ELF-1 (cell line): ENCODE measurements at regions not wholly inside any gene's neighbourhood (a gene's known extent, or its start where the extent isn't known, plus 50 kb on each side); places are given as distances from the start of the nearest gene placed in this dataset.
"Not testable (repeated sequence)": the region's sequence is repeated elsewhere in the genome, so short reads cannot be mapped to it uniquely, and the experiment has no call there.

Experiments used
- DNase-seq: peaks from one replicate; pipeline ENCODE4 v3.0.0-alpha.2; 2016; ENCODE audit warnings: low read depth, low spot score

- peak; percentile 22 for DNase-seq
Measured at GRCh38 chr13:40355126-40355724, 311.2 kb downstream of the FOXO1 start.

- DNase-seq = no peak
Measured at GRCh38 chr13:40356011-40356410, 310.4 kb downstream of the FOXO1 start.

GRCh38 chr13:40356458-40356857, 310.0 kb downstream of the FOXO1 start:
- peak; percentile 56 for DNase-seq

GRCh38 chr13:40362502-40362901, 303.9 kb downstream of the FOXO1 start:
- DNase-seq = no peak

DNA sequence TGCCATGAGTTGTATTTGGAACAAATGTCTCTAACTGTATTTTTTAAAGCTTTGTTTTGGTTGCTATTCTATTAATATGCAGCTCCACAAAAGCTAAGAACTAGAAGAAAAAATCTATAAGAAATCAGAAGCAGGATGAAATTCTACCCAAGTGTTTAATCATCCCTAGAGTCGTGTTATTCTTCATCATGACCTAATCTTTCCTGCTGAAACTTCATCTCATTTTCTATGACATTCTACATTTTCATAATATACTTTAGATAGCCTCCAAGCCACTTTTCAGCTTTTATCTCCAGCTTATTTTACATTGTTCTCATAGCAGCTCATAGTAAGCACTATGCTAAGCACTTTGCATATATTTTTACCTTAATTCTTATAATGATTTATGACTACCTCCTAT, 302.8 kb downstream of the FOXO1 start:
- no peak for DNase-seq

DNA sequence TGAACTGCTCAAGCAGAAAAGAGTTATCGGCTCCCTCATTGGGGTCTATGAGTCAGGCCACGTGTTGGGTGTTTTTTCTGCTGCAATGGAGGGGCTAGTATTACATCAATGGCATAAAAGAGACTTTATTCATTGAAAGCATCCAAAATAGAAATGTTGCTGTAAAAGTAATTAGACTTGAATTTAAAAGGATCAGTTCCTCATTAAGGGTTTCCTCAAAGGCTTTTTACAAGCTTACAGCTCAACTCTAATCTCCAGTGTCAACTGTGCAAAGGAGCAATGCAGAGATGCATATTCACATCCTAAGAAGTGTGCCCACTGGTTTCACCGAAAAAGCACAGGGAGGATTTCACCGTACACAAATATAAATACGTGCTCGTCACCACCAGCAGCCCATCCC, 300.3 kb downstream of the FOXO1 start:
- DNase-seq = no peak

GRCh38 chr13:40368127-40368891, 298.1 kb downstream of the FOXO1 start:
- no peak for DNase-seq

- no peak for DNase-seq
Measured at GRCh38 chr13:40370661-40371060, 295.8 kb downstream of the FOXO1 start.

GRCh38 chr13:40371531-40372125, 294.8 kb downstream of the FOXO1 start:
- no peak for DNase-seq

DNA sequence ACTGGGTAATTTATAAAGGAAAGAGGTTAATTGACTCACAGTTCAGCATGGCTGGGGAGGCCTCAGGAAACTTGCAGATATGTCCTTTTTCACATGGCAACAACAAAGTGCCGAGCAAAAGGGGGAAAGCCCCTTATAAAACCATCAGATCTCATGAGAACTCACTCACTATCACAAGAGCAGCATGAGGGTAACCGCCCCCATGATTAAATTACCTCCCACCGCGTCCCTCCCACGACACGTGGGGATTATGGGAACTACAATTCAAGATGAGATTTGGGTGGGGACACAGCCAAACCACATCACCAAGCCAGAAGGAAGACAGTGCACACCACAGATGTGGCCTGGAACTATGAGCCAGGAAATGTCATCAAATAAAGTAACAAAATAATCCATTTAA, 292.8 kb downstream of the FOXO1 start:
- DNase-seq = not testable (repeated sequence)

- no peak for DNase-seq
Measured at GRCh38 chr13:40375489-40376171, 290.8 kb downstream of the FOXO1 start.

- no peak for DNase-seq
Measured at GRCh38 chr13:40376296-40376849, 290.1 kb downstream of the FOXO1 start.

DNA sequence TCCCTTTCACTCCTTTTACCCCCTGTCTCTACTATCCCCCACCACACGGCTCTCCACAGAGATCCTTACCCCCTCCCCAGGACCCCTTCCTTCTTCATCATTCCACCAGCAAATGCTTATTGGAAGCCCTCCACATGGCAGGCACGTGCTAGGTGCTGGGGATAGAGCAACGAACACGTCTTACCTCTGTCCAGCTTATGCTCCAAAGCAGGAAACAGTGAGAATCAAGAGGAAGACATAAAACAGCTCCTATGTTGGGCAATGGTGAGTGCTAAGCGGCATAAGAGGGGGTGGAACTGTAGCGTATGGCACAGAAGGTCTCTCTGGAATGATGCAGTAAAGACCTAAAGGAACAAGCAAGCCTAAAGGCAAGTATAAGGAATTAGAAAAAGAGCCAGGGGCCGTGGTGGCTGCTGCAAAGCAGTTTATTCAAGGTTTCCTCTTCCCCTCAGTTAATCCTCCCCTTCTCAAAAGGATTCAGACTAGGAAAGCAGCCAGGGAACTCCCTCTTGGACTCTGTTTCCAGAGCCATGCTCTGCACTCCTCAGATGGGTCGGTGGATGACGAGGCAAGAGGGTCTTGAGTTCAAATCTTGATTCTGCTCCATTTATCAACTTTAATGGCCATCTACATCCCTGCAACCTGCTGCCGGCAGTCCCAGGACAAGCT, 289.4 kb downstream of the FOXO1 start:
- no peak for DNase-seq

- no peak for DNase-seq
Measured at GRCh38 chr13:40377783-40378182, 288.7 kb downstream of the FOXO1 start.

- DNase-seq = no peak
Measured at GRCh38 chr13:40379196-40379595, 287.2 kb downstream of the FOXO1 start.

DNA sequence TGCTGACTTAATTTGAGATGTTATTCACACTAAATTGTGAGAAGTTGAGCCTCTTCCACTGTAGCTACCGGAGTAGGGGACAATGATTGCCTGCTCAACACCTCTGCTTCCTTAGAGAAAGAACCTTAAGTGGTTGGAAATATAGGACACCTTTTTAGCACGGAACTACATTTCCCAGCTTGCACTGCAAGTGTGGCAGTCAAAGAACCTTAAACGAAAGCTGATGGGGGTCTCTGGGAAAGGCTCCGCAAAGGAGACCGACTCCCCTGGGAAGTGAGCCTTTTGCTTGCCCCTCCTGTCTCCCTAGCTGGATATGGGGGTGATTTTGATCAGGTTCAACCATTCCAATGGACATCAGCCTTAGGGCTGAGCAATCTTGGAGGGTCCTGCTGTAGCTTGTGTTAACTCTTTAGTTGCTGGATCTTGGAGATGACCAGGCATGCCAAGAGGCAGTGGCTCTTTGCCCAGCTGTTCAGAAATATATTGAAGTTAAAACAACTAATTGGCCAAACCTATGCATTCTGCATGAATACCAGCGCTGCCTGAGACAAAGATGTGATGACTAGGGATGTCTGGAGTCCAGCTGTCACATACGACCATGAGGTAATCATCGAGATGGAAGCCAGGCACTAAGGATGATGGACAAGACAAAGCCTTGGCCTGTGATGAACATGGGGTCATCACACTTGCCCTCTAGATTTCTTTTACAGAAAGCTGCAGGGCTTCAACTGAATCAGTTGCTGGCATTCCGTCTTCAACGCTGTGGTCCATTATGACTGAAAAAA, 286.5 kb downstream of the FOXO1 start:
- no peak for DNase-seq

- DNase-seq = peak; percentile 47
Measured at GRCh38 chr13:40381935-40382764, 284.3 kb downstream of the FOXO1 start.

DNA sequence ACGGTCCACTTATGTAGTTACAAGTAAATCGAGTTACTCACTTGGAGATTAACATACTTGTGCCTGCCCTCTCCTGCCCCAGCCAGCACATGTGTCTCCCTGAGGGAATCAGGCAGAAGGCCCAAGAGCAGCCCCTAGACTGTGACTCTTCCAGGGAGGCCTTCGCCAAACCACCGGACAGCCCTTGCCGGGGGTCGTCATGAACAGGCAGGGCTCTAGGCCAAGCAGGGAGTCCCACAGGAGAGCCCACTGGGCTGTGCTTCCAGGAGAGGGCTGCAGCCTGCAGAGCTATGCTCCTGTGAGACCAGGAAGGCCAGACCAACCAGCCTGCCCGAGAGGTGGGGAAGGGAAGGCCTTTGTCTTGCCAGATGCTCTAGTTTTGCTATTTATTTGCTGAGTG, 283.3 kb downstream of the FOXO1 start:
- peak; percentile 51 for DNase-seq

- no peak for DNase-seq
Measured at GRCh38 chr13:40383885-40384284, 282.6 kb downstream of the FOXO1 start.
